ENCODE measurements at regions not wholly inside any gene's neighbourhood (a gene's known extent, or its start where the extent isn't known, plus 50 kb on each side); places are given as distances from the start of the nearest gene placed in this dataset.

GRCh38 chr3:161794551-161794950, 297.9 kb downstream of the OTOL1 start:
- in situ Hi-C loops (cut with HindIII; ENCODE audit: low sequenced_read_pairs): no loop called here

GRCh38 chr3:161796312-161796711, 299.7 kb downstream of the OTOL1 start:
- in situ Hi-C loops (cut with HindIII; ENCODE audit: low sequenced_read_pairs): no loop called here

- in situ Hi-C loops (cut with HindIII; ENCODE audit: low sequenced_read_pairs): no loop called here
Measured at GRCh38 chr3:161796780-161797179, 300.2 kb downstream of the OTOL1 start.

DNA sequence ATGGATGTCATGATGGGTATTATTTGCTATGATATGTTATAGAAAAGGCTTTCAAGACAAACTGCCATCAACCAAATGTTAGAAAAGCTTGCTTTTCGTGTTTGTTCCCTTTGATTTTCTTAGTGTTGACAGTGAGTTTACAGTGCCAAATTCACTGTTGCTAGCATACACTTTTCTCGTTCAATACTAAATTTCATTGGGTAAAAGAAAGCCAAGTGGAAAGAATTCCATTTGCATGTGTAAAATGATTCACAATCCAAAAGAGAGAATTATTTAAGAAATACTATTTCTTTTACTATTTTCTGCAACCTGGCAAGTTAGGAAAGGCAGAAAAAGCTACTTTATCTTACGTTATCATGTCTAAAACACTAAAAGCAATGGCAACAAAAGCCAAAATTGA, 301.4 kb downstream of the OTOL1 start:
- in situ Hi-C loops (cut with HindIII; ENCODE audit: low sequenced_read_pairs): no loop called here

DNA sequence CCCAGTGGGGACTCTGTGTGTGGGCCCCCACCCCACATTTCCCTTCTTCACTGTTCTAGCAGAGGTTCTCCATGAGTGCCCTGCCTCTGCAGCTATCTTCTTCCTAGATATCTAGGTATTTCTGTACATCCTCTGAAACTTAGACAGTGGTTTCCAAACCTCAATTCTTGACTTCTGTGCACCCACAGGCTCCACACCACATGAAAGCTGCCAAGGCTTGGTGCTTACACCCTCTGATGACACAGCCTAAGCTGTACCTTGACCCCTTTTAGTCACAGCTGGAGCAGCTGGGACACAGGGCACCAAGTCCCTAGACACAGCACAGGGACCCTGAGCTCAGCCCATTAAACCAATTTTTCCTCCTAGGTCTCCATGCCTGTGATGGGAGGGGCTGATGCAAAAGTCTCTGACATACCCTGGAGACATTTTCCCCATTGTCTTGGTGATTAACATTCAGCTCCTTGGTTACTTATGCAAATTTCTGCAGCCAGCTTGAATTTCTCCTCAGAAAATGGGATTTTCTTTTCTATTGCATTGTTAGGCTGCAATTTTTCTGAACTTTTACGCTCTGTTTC, 304.5 kb downstream of the OTOL1 start:
- in situ Hi-C loops (cut with HindIII; ENCODE audit: low sequenced_read_pairs): no loop called here

DNA sequence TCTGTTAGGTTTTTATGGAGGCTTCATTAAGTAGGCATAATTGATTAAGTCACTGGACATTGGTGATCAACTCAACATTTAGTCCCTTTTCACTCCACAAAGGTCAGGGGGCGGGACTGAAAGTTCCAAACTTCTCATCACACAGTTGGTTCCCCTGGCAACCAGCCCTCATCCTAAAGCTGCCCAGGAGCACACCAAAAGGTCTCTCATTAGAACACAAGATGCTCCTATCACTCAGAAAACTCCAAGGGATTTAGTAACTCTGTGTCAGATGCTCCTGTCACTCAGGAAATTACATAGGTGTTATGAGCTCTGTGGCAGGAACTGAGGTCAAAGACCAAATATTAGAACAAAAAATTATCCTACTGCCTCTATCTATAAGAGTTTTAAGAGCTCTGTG, 321.5 kb downstream of the OTOL1 start:
- in situ Hi-C loops (cut with HindIII; ENCODE audit: low sequenced_read_pairs): no loop called here

GRCh38 chr3:161821591-161821990, 325.0 kb downstream of the OTOL1 start:
- in situ Hi-C loops (cut with HindIII; ENCODE audit: low sequenced_read_pairs): no loop called here

DNA sequence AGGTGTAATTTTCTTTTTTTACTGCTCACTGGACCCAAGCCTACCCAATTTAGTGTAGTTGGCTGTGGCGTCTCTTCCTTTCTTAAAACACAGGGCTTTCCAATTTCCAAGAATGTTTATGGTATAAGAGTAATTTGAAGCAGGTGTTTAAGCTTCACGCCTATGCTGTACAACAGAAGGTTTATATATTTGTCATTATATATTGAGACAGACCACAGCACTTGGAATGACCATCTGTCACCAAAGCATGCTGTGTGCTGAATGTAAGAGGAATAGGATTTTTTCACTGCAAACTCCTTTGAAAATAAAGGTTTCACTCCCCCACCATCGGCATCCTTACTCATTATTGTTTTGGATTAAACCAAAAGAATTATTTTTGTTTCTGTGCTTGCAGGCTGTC, 325.7 kb downstream of the OTOL1 start:
- in situ Hi-C loops (cut with HindIII; ENCODE audit: low sequenced_read_pairs): no loop called here

- in situ Hi-C loops (cut with HindIII; ENCODE audit: low sequenced_read_pairs): no loop called here
Measured at GRCh38 chr3:161823910-161824309, 327.3 kb downstream of the OTOL1 start.

- in situ Hi-C loops (cut with HindIII; ENCODE audit: low sequenced_read_pairs): no loop called here
Measured at GRCh38 chr3:161838021-161838420, 341.4 kb downstream of the OTOL1 start.

DNA sequence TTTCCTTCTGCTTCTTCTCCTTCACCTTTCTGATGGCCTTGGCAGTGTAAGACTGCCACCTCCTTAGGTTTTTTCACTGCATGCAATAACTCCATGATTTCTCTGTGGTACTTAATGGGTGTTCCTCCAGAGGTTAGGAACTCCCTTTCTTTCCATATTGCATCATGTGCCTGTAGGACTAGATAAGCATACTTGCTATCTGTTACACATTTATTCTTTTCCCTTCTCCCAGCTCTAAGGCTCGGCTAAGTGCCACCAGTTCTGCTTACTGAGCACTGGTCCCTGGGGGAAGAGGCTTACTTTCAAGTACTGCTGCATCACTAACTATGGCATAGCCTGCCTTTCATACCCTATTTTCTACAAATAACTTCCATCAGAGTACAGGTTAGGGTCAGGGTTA, 351.8 kb downstream of the OTOL1 start:
- in situ Hi-C loops (cut with HindIII; ENCODE audit: low sequenced_read_pairs): no loop called here

GRCh38 chr3:161851941-161852566, 355.4 kb downstream of the OTOL1 start:
- in situ Hi-C loops (cut with HindIII; ENCODE audit: low sequenced_read_pairs): no loop called here

GRCh38 chr3:161852744-161853143, 356.1 kb downstream of the OTOL1 start:
- in situ Hi-C loops (cut with HindIII; ENCODE audit: low sequenced_read_pairs): no loop called here

DNA sequence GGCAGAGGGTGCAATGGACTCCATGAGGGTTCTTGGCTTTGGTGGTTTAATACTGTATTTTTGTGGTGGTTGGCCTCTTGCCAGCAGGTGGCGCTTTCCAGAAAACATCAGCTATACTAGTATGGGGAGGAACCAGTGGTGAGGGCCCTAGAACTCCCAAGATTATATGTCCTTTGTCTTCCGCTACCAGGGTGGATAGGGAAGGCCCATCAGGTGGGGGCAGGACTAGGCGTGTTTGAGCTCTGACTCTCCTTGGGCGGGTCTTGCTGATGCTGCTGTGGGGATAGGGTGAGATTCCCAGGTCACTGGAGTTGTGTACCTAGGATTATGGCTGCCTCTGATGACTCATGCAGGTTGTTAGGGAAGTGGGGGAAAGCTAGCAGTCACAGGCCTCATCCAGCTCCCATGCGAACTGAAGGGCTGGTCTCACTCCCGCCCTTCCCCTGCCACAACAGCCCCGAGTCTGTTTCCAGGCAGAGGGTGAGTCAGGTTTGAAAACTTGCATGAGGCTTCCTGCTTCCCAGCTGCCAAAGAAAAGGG, 357.7 kb downstream of the OTOL1 start:
- in situ Hi-C loops (cut with HindIII; ENCODE audit: low sequenced_read_pairs): no loop called here

DNA sequence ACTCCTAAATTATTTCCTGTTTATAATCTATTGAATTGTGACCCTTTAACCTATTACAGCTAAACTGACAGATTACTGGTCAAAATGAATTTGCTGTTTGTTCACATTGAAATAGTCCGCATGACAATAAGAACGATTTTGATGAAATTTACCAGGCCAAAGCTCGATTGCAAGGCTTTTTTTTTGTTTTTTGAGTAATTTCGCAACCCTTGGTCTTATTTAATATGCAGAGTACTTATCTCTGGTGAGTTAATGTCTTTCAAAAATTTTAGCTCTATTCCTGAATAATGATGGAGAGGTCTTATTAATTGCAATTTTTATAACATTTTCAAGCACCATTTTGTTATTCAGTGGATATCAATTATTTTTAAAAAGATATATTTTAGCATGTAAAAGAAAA, 362.4 kb downstream of the OTOL1 start:
- in situ Hi-C loops (cut with HindIII; ENCODE audit: low sequenced_read_pairs): no loop called here

GRCh38 chr3:161859865-161860450, 363.4 kb downstream of the OTOL1 start:
- in situ Hi-C loops (cut with HindIII; ENCODE audit: low sequenced_read_pairs): no loop called here

GRCh38 chr3:161863775-161864174, 367.2 kb downstream of the OTOL1 start:
- in situ Hi-C loops (cut with HindIII; ENCODE audit: low sequenced_read_pairs): no loop called here

- in situ Hi-C loops (cut with HindIII; ENCODE audit: low sequenced_read_pairs): no loop called here
Measured at GRCh38 chr3:161866176-161866575, 369.6 kb downstream of the OTOL1 start.

DNA sequence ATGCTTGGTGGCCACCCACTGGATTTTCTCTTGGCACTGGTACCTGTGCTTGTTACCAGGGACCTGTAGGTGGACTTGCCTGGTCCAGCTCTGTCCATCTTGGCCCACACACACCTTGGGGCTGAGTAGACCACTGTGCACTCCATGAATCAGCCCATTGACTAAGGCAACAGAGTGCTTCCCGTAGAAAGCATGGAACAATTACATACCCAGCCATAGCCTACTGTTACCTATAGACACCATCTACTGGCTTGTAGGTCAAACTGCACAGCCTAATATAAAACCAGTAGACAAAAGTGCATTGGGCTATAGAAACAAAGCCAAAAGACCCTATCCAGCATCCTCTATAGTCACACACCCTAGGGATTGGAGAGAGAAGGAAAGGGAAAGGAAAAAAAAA, 378.9 kb downstream of the OTOL1 start:
- in situ Hi-C loops (cut with HindIII; ENCODE audit: low sequenced_read_pairs): no loop called here

DNA sequence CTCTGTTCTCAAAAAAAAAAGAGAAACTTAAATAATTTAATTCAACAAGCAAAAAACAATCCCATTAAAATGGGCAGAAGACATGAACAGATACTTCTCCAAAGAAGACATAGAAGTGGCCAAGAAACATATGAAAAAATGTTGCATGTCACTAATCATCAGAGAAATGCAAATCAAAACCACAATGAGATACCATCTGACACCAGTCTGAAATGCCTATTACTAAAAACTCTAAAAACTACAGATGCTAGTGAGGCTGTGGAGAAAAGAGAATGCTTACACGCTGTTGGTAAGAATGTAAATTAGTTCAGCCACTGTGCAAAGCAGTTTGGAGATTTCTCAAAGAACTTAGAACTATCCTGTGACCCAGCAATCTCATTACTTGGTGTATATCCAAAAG, 382.9 kb downstream of the OTOL1 start:
- in situ Hi-C loops (cut with HindIII; ENCODE audit: low sequenced_read_pairs): no loop called here

- in situ Hi-C loops (cut with HindIII; ENCODE audit: low sequenced_read_pairs): no loop called here
Measured at GRCh38 chr3:161884830-161885229, 388.2 kb downstream of the OTOL1 start.

DNA sequence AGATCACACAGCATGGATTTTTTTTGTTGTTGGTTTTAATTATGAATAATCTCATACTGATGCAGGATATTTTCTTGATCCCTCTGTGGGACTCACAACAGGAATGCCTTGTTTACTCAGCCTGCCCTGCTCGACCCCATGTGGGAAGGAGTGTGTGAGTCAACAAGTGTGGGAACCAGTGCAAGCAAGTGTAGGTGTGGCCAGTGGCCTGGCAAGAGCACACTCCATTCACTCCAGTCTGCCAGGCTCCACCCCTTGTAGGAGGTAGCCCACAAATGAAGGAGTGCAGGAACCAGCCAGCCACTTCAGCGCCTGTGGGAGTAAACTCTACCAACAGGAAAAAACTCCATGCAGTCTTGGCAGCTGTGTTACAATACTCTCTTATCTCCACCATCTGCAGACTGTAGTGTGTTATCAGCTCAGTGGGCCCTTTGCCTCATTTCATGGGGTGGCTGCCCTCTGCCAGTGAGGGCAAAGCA, 393.6 kb downstream of the OTOL1 start:
- in situ Hi-C loops (cut with HindIII; ENCODE audit: low sequenced_read_pairs): no loop called here

All from endothelial cell of hepatic sinusoid (primary cell).